Activated CD4-positive, alpha-beta T cell treated with anti-CD3 and anti-CD28 coated beads, Interleukin-2, amount 50 U/mL, for 16 hours (primary cell): ENCODE measurements at regions not wholly inside any gene's neighbourhood (a gene's known extent, or its start where the extent isn't known, plus 50 kb on each side); places are given as distances from the start of the nearest gene placed in this dataset.

Experiments used
- DNase-seq: peaks from one replicate; pipeline ENCODE4 v3.0.0-alpha.2; 2020

DNA sequence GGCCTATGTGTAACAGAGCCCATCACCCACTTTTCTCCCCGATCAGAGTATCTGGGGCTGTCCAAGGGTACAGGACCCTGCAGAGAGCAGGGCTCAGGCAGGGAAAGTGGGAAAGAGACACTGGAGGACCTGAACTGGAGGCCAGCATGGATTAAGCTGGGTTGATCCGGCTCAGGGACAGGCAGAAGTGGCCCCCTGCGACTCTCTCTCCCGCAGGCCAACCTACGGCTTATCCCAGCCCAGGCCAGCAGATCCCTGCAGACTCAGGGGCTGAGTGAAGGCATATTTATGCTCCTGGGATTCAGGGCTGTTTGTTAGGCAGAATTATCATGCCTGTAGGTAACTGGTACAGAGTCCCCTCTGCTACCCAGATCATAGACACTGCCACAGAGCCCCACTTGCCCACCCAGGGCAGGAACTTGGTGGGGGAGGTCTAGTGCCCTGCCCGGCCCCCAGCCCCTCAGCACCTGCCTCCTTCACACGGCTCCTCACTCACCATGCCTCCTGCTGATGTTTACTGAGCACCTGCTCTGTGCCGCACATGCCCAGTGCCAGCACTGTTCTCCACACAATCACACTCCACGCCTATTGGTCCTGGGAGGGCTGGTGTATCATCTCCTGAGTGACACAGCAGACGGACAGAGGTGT is 87.3 kb downstream of the ADRA2C start:
- DNase-seq: no peak

DNA sequence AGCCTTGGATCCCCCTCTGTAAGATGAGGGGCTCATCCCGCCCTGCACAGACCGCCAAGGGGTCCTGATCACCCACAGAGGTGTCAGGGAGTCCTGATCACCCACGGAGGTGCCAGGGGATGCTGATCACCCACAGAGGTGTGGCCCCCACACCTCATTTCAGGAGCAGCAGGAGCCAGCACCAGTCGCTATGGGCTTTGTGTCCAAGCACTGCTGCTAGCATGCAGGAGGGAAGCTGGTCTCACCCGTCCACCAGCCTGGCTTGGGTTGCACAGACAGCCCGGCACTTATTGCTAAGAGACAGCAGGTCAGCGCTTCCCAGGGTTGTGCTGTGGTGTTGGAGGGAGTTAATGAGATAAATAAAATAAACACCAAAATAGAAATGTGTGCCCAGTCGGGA is 88.5 kb downstream of the ADRA2C start:
- no peak for DNase-seq

DNA sequence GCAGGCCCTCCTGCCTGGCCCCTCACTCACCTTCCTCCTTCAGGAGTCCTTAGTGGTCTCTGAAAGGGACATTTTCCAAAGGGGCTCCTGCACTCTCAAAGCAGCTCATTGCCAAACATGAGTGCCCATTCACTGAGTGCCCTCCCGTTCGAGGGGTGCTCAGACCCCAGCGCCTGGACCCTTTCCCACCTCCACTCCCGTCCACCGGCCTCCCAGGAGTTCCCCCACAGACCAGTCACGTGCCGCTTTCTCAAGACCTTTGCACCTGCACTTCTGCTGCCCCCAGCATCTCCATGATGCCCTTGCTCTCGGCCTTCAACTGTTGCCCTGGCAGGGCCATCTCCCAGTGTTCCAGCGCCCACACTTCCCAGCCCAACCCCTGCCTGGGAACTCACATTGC is 89.5 kb downstream of the ADRA2C start:
- no peak for DNase-seq

DNA sequence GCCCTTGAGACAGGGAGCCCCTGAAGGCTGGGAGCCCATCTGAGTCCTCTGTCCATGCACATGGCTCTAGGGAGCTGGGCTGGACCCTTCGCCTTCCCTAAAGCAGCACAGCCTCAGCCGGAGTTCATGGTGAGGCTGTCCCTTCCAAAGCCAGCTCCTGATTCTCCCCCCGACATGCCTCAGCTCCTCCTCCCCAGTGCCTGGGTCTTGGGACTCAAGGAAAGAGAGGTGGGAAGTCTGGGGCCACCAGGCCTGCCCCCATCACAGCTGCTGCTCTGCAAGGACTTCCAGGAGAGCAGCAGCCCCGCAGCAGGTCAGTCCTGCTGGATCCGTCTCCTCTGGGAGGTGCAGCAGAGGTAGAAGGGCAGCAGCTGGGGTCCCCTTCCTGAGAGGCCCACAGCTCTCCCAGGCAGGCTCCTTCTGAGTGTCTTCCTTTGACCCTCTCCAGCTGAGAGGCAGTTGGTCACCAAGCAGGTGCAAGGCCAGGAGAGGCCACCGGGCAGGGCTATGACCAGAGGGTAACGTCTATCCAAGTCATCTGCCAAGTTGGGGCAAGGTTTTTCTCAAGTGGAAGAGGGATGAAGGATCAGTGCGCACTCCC is 90.5 kb downstream of the ADRA2C start:
- DNase-seq: no peak

DNA sequence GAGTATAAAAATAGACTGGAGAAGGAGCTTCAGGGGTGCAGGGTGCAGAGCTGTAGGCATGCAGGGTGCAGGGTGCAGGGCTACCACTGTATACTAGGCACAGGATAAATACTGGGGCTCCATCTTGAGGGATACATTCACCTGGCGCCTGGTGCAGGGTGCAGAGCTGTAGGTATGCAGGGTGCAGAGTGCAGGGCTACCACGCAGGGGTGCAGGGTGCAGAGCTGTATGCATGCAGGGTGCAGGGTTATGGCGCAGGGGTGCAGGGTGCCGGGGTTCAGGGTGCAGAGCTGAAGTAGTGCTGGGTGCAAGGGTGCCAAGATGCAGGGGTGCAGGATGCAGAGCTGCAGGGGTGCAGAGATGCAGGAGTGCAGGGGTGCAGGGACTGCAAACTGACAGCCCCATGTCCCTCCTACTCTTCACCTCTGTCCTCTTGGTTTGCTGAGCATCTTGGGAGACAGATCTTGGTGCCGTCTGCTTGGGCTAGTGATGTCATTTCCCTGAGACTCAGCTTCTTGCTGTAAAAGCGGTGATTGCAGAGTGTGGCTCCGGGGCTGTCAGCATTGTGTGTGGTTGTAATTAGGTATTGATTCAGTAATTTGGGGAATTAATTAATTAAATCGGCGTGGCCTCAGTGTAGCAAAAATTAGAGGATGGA is 91.2 kb downstream of the ADRA2C start:
- DNase-seq: no peak

DNA sequence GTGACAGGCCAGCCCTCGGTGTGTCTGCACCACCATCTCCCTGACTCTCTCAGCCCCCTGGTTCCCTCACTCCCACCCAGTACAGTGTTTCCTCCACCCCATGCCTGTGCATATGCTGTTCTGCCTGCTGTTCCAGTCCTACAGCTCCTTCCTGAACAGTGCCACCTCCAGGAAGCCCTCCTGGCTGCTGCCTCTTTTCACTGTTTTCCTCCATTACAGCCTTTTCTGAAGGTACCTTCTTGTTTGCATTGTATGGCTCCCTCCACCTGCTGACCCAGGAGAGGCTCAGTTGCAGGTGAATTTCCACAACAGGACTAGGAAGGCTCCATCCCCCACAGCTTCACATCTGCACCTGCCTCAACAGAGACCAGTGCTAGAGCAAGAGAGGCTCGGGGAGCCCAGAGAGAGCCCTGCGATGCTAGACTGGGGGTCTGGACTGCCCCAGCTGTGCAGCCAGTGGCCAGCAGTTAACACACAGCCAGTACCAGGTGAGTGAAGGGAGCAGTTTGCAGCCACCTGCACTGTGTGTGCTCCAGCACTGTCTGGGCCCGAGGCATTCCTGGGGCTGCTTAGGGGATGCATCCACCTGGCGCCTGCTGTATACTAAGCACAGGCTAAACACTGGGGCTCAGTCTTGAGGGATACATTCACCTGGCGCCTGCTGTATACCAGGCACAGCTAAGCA is 92.0 kb downstream of the ADRA2C start:
- no peak for DNase-seq

DNA sequence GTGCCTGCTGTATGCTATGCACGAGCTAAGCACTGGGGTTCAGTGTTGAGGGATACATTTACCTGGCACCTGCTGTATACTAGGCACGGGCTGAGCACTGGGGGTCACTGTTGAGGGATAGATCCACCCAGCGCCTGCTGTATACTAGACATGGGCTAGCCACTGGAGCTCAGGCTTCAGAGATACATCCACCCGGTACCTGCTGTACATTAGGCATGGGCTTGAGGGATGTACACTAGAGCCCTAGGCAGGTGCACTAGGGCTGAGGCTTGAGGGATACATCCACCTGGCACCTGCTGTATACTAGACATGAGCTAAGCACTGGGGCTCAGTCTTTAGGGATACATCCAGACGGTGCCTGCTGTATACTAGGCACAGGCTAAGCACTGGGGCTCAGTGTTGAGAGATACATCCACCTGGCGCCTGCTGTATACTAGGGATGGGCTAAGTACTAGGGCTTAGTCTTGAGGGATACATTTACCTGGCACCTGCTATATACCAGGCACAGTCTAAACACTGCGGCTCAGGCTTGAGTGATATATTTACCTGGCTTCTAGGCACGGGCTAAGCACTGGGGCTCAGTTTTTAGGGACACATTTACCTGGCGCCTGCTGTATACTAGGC is 92.7 kb downstream of the ADRA2C start:
- DNase-seq: no peak

DNA sequence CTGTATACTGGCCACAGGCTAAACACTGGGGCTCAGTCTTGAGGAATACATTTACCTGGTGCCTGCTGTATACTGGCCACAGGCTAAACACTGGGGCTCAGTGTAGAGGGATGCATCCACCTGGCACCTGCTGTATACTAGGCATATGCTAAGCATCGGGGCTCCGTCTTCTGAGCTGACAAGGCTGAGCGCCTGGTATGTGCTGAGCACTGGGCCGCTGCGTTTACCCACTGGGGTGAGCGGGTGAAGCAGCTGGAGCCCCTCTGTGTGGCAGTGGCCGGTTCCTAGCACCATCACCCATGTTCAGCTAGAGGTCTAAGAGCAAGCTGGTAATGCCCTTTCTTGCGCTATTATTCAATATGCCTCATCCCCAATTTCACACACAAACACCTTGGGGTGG is 93.4 kb downstream of the ADRA2C start:
- no peak for DNase-seq

DNA sequence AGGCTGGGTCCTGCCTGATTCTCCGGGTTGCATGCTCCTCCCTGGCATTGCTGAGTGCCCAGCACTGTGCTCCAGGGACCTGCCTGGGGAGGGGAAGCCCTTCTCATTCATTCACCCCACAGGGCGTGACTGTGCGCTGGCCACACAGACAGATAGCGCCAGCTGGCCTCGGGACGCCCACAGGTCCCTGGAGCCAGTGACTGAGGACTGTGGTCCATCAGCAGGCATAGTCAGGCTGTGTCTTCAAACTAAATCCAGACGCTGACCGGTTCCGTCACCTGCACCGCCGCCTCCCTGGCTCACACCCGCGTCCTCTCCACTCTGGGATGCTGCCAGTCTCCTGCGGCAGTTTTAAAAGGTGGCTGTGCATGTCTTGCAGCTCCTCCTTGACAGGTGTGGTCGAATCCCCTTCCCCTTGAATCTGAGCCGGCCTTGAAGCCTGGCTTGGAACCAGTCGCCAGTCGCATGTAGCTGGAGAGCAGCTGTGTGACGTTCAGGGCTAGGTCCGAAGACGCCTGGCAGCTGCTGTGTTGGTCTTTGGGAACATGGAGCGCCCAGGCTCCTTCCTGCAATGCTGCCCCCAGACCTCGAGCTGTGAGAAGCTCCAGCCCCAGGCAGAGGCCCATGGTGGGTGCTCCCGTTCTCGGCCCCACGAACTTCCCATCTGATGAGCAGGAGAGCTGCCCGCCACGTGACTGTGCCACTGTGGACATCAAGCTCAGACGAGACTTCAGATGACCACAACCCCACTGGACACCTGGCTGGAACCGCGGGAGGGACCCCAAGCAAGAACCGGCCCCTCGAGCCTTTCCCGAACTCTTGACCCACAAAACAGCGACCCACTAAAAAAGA is 94.1 kb downstream of the ADRA2C start:
- no peak for DNase-seq

DNA sequence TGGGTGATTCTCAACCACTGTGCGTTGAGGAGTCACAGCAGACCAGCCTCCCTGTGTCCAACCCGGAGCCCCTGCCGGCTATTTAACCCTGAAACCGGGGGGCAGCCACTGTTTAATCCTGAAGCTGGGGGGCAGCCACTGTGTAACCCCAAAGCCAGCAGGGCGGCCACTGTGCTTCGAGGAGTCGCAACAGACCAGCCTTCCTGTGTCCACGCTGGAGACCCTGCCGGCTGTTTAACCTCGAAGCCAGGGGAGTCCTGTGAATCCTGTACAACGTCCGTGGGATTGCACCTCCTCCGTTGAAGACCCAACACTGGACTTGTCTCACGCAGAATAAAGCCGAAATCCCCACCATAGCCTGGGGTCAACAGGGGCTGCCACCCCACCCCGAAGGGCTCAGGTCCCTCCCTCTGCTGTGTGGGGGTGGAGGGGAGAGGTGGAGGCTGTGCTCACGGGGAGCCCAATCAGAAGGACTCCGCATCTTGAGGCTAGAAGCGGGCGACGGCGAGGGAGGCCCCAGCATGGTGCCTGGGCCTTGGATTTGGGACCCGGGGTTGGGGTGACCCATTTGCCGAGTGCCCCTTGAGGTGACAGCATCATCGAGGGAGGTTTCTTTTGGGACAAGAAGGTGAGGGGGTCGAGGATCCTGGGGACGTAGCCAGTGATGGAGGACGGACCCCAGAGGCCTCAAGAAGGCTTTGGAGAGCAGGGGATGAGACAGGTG is 94.9 kb downstream of the ADRA2C start:
- no peak for DNase-seq

DNA sequence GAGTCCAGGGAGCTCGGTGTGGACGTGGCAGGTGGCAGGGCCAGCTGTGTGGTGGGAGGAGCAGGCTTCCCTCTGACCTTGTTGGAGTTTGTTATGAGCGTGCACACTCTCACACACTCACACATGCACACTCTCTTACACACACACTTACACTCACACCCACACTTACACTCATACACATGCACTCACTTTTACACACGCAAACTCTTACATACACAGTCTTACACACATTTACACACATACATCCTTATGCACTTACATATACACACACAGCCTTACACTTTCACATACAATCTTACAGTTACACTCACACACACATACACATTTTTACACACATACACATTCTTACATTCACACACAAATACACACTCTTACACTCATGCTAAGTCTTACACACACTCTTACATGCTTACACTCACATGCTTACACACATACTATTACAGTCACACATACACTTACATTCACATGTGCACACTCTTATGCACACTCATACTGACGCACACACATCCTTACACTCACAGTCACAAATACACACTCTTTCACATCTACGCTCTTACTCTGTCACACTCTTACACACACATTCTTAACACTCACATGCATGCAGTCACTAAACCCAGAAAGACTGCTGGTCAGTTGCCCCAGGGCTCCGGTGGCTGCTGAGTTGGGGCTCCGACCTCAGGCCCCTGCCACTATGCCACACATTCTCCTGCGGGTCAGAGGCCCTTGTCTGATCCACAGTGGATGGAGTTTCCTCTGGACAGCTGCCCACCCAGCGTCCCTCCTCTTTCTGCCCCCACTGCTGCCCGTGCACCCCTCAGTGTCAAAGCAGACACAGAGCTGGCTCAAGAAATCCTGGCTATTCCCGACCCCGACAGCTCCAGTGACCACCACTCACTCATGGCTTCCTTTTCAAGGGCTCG is 95.8 kb downstream of the ADRA2C start:
- no peak for DNase-seq

DNA sequence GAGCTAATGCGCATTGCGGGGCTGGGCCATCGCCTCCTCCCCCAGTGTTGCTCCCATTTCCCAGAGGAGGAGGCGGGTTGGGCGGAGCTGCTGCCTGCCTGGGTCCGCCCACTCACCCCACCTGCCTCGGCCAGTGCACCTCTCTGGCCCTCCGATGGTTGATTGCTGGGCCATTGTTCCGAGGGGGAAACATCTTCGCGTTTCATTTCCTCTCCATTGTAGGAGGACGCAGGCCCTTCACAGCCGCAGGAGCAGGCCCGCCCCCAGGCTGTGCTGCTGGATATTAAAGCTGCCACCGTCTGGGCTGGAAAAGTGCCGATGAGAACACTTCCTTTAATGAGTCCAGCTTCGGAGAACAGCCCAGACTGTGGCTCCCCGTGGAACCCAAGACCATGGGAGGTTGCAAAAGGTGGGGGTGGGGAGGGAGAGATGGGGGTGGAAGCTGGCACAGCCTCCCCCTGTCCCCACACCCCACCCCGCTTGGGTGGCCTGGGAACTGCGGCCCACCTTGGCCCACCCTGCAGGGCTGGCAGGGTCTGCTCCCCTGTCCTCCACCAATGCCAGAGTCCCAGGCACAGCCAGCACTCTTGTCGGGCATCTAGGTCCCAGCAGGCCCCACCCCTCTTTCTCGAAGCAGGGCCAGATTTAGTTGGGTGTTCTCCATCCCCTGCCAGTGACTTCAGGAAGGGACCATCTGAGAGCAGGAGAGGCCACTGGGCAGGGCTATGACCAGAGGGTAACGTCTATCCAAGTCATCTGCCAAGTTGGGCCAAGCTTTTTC is 96.6 kb downstream of the ADRA2C start:
- DNase-seq: no peak

DNA sequence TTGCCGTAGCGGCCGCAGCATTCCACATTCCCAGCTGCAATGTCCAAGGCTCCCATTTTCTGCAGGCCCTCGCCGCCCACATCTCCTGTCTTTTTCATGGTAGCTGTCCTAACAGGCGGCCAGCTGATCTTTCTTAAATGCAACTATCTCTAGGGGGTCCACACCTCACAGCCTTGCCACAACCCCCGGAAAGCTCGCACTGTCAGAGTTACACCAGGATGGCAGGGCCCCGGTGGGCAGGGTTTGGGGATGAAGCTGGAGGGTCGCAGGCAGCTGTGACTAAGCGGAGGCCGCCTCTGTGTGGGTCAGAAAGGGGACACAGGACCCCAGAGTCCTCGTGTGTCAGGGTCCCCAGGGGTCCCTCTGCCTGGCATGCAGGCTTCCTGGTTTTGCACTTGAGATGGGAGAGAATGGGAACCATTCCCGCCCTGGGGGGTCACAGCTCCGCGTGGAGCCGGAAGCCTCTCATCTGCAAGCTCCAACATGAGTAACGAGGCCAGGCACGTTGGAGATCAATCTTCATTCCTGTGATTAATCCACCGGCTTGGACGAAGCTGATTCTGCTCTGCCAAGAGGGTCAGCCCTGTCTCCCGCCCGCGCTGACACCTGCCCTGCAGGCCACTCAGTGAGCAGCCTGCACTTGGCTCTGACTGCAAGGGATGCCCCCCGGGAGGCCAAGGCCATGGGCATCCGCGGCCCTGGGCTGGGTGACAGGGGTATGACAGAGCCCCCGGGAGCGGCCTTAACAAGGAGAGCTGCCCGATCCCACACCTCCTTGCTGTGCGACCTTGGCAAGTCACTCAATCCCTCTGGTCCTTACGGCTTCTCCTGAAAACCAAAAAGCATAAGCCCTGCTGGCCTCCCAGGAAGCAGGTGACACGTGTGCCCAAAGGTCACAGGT is 97.9 kb downstream of the ADRA2C start:
- no peak for DNase-seq

DNA sequence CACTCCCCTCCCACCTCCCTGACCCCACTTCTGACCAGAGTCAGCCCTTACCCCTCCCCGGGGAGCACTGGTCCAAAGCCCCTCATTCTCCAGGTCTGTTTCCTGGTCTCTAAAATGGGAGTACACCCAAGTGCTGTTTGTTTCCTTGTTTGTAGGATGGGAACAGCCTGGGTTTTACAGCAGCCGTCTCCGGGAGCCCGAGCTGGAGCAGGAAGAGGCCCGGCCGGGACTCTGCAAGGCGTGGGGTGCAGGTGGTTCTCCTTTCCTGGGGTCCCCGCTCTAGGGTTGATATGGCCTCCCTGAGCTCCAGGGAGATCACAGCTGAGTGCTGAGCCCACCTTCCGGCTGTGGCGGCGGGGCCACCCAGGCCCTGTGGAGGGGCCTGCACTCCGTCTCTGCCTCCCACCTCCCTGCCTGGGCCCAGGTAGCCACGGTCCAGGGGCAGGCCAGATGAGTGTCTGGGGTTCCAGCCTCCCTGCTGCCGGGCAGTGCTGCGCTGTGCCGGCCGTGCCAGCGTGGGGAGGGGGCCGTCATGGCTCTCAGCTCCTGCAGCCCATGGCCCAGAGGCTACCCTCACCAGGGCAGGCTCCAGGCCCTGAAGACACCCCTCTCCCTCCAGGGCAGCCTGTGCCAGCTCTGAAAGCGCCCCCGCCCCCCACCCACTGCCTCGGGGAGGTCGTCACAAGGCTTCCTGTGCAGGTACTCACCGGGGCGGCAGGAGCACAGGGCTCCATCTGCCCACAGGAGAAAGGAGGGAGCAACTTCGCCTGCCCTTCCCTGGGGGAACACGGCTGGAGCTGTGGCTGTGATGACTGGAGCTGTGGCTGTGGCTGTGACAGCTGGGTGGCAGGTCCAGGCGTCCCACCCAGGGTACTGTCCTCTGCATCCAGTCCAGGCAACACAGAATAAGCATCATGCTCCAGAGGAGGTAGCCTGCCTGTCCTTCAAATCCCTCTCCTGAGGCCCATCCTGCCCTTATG is 98.8 kb downstream of the ADRA2C start:
- DNase-seq: no peak

DNA sequence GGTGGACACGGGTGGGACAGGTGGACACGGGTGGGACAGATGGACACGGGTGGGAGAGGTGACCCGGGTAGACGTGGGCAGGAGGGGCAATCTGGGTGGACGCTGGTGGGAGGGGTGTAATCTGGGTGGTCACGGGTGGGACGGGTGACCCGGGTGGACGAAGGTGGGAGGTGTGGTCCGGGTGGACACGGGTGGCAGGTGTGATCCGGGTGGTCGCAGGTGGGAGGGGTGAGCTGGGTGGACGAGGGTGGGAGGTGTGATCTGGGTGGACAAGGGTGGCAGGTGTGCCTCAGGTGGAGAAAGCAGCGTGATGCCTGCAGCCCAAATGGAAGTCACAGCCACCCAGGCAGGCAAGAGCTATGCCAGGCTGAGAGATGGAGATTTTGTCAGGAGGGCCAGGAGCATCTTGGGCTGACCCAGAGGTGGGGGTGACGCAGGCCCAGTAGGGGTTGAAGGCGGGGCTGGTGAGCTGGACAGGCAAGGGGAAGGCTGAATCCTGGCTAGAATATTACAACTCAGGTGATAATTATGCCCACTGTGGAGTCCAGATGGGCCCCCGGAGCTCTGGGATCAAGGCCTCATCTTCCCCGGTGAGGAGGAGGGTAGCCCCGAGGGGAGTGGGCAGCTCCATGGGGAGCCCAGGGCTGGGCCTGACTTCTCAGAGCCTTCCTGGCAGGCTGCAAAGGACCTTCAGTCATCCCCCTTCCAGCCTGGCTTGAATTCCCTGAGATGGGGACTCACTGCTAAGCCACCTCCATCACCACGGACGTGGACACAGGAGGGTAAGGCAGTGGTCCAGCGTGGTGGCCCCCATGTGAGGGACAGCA is 100.0 kb downstream of the ADRA2C start:
- no peak for DNase-seq

DNA sequence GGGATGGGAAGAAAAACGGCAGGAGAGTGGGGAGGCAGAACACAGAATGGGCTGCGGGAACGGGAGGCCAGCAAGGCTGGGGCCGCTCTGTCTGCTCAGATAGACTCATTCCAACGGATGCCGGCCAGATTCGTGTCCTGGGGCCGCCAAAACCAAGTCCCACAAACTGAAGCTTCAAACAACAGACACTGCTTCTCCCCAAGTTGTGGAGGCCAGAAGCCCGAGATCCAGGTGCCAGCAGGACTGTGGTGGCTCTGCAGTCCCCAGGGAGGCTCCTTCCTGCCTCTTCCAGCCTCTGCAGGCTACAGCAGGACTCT is 100.6 kb downstream of the ADRA2C start:
- DNase-seq: no peak
